Erythroblast (primary cell): ENCODE measurements at regions not wholly inside any gene's neighbourhood (a gene's known extent, or its start where the extent isn't known, plus 50 kb on each side); places are given as distances from the start of the nearest gene placed in this dataset.

Experiments
- GATA1 ChIP-seq: IDR thresholded peaks from 2 replicates; pipeline ENCODE4 v1.6.1; 2011; ENCODE audit warnings: low read depth, mild to moderate bottlenecking, control low read depth, low read length, moderate library complexity
- POLR2A ChIP-seq: IDR thresholded peaks from 2 replicates; pipeline ENCODE4 v1.6.1; 2011; ENCODE audit warnings: mild to moderate bottlenecking, low read length

DNA sequence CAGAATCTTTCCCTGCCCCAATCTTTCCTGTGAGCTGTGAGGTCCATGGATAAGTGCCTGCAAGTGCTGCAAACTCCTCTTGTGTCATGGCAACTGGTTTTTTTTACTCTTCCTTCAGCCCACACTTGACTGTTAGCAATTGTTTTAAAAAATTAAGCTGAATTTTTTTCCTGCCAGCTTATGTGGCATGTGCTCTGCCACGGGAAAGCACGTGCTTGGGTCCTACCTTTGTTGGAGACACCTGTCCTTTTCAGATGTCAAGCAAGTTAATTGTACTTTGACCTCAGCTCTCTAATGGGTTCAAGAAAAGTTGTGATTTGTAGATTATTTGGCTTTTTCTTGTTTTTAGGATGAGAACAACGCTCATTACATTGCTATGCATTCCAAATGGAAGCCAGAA, 398.5 kb downstream of the NUF2 start:
- TF ChIP-seq POLR2A (no peak), GATA1 (no peak)
